Fibroblast of villous mesenchyme (primary cell): ENCODE measurements at regions not wholly inside any gene's neighbourhood (a gene's known extent, or its start where the extent isn't known, plus 50 kb on each side); places are given as distances from the start of the nearest gene placed in this dataset.

ENCODE experiments used
- DNase-seq: peaks from one replicate; pipeline ENCODE4 v3.0.0-alpha.2; 2010; ENCODE audit warnings: low read depth
- H3K4me3 ChIP-seq: 2 replicates; pipeline ENCODE4 v1.5.1; 2011; ENCODE audit warnings: low read depth, mild to moderate bottlenecking, low read length
- TF ChIP-seq, protein P1 (sequence below): IDR thresholded peaks from 2 replicates; pipeline ENCODE4 v1.5.1; 2012; ENCODE audit warnings: low read depth, mild to moderate bottlenecking, low read length; ENCODE audit not compliant: insufficient read depth

- TF ChIP-seq, protein P1, sequence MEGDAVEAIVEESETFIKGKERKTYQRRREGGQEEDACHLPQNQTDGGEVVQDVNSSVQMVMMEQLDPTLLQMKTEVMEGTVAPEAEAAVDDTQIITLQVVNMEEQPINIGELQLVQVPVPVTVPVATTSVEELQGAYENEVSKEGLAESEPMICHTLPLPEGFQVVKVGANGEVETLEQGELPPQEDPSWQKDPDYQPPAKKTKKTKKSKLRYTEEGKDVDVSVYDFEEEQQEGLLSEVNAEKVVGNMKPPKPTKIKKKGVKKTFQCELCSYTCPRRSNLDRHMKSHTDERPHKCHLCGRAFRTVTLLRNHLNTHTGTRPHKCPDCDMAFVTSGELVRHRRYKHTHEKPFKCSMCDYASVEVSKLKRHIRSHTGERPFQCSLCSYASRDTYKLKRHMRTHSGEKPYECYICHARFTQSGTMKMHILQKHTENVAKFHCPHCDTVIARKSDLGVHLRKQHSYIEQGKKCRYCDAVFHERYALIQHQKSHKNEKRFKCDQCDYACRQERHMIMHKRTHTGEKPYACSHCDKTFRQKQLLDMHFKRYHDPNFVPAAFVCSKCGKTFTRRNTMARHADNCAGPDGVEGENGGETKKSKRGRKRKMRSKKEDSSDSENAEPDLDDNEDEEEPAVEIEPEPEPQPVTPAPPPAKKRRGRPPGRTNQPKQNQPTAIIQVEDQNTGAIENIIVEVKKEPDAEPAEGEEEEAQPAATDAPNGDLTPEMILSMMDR = no peak
- no peak overlapping the region for H3K4me3 ChIP-seq
- DNase-seq = no peak
These were observed 748.7 kb downstream of the BCL11A start for GRCh38 chr2:59804732-59805131.

GRCh38 chr2:59803586-59803985 is 749.9 kb downstream of the BCL11A start:
- H3K4me3 ChIP-seq = no peak overlapping the region
- TF ChIP-seq, protein P1 = no peak
- DNase-seq = no peak

DNA sequence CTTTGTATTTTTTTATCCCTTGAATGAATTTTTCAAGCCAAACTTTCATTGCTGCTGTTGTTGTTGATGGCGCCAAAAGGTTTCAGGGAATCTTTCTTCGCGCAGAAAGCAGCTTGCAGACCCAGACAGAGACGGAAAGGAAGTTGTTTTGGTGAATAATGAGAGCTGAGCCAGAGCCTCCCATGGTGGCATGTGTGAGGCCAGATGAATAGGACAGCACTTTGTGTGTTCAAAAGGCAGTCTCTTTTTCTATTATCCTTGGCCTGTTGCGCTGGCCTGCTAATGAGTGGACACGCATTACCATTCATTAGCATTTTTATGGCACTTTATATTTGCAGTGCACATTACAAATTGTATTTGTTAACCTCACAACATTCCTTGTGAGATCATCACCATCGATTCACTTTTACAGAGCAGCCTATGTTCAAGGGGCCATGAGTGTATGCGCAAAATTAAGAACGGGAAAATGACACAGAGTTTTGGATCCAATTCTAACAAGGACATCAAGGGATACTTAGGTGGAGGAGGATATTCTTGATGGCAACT is 754.7 kb downstream of the BCL11A start:
- DNase-seq = no peak
- TF ChIP-seq, protein P1 = no peak
- H3K4me3 ChIP-seq = no peak overlapping the region

GRCh38 chr2:59791004-59791618 is 762.3 kb downstream of the BCL11A start:
- no peak overlapping the region for H3K4me3 ChIP-seq
- TF ChIP-seq, protein P1 = no peak
- DNase-seq = no peak

GRCh38 chr2:59790186-59791003 is 763.1 kb downstream of the BCL11A start:
- no peak for DNase-seq
- no peak overlapping the region for H3K4me3 ChIP-seq
- TF ChIP-seq, protein P1 = no peak

GRCh38 chr2:59789523-59789922 is 763.9 kb downstream of the BCL11A start:
- DNase-seq = no peak
- TF ChIP-seq, protein P1 = no peak
- H3K4me3 ChIP-seq = no peak overlapping the region
